ENCODE measurements at regions not wholly inside any gene's neighbourhood (a gene's known extent, or its start where the extent isn't known, plus 50 kb on each side); places are given as distances from the start of the nearest gene placed in this dataset.

DNA sequence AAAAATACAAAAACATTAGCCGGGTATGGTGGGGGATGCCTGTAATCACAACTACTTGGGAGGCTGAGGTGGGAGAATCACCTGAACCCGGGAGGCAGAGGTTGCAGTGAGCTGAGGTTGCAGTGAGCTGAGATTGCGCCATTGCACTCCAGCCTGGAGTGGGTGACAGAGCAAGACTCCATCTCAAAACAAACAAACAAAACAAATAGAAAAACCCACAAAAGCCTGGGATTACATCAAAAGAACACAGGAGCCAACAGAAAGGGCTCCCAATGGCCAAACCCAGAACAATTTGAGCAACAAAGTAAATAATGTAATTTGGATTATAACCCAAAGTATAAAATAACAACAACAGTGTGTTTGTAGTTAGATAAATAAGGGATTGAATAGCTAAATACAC is 159.8 kb downstream of the UXS1 start:
- DNase-seq (ENCODE audit: low spot score in 2 of 2, unreplicated experiment in 2 of 2) = no peak
- Mint-ChIP-seq H3K27me3 (ENCODE audit: low read depth) (no peaks in the 10 kb centered on the region), H3K36me3 (no peaks in the 10 kb centered on the region), H3K4me1 (peaks cover 19% of the 10 kb centered on the region), H3K9me3 (peaks cover 9% of the 10 kb centered on the region), H3K27ac (no peak overlapping the region), H3K4me3 (no peak overlapping the region)
- TF ChIP-seq, protein P1, sequence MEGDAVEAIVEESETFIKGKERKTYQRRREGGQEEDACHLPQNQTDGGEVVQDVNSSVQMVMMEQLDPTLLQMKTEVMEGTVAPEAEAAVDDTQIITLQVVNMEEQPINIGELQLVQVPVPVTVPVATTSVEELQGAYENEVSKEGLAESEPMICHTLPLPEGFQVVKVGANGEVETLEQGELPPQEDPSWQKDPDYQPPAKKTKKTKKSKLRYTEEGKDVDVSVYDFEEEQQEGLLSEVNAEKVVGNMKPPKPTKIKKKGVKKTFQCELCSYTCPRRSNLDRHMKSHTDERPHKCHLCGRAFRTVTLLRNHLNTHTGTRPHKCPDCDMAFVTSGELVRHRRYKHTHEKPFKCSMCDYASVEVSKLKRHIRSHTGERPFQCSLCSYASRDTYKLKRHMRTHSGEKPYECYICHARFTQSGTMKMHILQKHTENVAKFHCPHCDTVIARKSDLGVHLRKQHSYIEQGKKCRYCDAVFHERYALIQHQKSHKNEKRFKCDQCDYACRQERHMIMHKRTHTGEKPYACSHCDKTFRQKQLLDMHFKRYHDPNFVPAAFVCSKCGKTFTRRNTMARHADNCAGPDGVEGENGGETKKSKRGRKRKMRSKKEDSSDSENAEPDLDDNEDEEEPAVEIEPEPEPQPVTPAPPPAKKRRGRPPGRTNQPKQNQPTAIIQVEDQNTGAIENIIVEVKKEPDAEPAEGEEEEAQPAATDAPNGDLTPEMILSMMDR (IDR thresholded peaks at IDR 0.05; ENCODE audit: unreplicated experiment) = no peak

DNA sequence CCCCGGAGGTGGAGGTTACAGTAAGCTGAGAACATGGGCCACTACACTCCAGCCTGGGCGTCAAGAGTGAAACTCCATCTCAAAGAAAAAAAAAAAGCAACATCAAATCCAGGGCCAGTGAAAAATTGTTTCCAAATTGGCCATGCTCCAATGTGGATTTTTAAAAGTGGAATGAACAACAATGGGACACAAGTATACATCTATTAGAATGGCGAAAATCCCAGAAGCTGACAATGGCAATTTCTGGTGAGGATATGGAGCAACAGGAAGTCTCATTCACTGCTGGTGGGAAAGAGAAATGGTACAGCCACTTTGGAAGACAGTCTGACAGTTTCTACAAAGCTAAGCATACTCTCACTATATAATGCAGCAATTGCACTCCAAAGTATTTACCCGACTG is 161.4 kb downstream of the UXS1 start:
- Mint-ChIP-seq H3K36me3 (no peaks in the 10 kb centered on the region), H3K4me1 (peaks cover 13% of the 10 kb centered on the region), H3K27me3 (ENCODE audit: low read depth) (no peaks in the 10 kb centered on the region), H3K9me3 (peaks cover 9% of the 10 kb centered on the region), H3K4me3 (no peak overlapping the region), H3K27ac (no peak overlapping the region)
- DNase-seq (ENCODE audit: low spot score in 2 of 2, unreplicated experiment in 2 of 2) = no peak
- TF ChIP-seq, protein P1 (IDR thresholded peaks at IDR 0.05; ENCODE audit: unreplicated experiment) = no peak

DNA sequence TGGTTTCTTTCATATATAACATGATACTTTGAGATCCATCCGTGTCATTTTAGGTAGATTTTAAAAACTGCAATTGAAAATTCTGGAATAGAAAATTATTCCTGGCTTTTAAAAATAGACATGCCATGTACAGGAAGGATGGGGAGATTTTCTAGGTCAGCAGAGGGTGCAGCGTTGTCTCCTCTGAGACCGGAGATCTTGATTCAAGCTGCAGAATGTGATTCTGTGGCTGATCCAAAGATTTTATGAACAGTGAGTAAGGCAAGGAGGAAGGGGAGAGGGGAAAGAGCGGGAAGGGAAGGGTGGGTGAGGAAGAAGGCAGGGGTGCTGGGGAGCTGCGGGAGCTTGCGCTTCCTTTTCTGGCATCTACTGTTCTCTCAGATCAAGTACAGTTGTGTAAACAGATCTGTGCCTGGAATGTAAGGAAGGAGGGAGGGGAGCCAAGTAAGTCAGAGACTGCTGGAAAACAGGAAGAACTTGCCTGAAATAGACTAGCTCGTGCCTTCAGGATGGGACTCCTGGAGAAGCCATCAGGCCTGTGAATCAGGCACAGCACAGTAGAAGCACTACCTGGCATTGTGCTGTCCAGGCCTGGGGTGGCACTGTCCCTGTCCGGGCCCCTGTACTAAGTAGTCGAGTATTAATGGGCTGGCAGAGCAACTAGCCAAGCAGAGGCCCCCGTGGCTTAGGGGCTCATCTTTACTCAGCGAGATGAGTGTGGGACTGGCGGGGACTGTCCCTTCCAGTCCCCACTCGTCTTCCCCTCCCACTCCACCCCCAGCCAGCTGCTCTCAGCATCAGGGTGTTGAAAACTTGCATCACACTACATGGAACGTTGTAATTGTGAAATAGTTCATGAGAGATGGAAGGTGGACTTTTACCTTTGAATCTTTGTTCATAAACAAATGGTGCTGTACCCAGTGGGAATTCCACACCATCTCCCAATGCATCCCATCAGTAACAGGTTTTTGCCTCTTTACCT is 163.5 kb downstream of the UXS1 start:
- H3K36me3 Mint-ChIP-seq = no peaks in the 10 kb centered on the region
- no peaks in the 10 kb centered on the region for H3K27me3 Mint-ChIP-seq (ENCODE audit: low read depth)

DNA sequence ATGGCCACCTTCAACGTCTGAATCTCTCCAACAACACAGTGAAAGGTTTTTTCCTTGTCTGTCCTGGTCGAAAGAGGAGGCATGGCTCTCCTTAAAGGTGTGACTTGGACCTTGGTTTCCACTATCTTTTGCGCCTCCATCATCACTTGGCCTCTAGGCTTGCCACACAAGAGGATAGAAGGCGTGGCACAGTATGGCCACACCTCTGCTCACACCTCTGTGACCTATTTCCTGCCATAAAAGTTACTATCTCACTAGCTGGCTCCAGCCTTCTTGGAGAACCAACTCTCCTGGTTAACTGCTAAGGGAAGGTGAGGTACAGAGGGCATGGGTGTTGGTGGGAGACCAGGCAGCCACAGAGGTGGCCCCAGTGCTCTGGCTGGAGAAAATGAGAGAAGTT is 165.9 kb downstream of the UXS1 start:
- peaks cover 10% of the 10 kb centered on the region for H3K27me3 Mint-ChIP-seq (ENCODE audit: low read depth)
- H3K4me3 Mint-ChIP-seq = no peak overlapping the region
- H3K4me1 Mint-ChIP-seq = peaks cover 31% of the 10 kb centered on the region
- H3K27ac Mint-ChIP-seq = no peak overlapping the region
- H3K9me3 Mint-ChIP-seq = peaks cover 3% of the 10 kb centered on the region
- TF ChIP-seq, protein P1 (IDR thresholded peaks at IDR 0.05; ENCODE audit: unreplicated experiment) = no peak
- no peaks in the 10 kb centered on the region for H3K36me3 Mint-ChIP-seq
- no peak for DNase-seq (ENCODE audit: low spot score in 2 of 2, unreplicated experiment in 2 of 2)

More for the DNA sequence above, 163.5 kb downstream of the UXS1 start:
- no peak overlapping the region for H3K4me3 Mint-ChIP-seq
- DNase-seq (ENCODE audit: low spot score in 2 of 2, unreplicated experiment in 2 of 2) = no peak
- H3K4me1 Mint-ChIP-seq = peaks cover 27% of the 10 kb centered on the region
- H3K27ac Mint-ChIP-seq = peak overlapping the region; percentile 48
- peaks cover 9% of the 10 kb centered on the region for H3K9me3 Mint-ChIP-seq
- TF ChIP-seq, protein P1 (IDR thresholded peaks at IDR 0.05; ENCODE audit: unreplicated experiment) = no peak

DNA sequence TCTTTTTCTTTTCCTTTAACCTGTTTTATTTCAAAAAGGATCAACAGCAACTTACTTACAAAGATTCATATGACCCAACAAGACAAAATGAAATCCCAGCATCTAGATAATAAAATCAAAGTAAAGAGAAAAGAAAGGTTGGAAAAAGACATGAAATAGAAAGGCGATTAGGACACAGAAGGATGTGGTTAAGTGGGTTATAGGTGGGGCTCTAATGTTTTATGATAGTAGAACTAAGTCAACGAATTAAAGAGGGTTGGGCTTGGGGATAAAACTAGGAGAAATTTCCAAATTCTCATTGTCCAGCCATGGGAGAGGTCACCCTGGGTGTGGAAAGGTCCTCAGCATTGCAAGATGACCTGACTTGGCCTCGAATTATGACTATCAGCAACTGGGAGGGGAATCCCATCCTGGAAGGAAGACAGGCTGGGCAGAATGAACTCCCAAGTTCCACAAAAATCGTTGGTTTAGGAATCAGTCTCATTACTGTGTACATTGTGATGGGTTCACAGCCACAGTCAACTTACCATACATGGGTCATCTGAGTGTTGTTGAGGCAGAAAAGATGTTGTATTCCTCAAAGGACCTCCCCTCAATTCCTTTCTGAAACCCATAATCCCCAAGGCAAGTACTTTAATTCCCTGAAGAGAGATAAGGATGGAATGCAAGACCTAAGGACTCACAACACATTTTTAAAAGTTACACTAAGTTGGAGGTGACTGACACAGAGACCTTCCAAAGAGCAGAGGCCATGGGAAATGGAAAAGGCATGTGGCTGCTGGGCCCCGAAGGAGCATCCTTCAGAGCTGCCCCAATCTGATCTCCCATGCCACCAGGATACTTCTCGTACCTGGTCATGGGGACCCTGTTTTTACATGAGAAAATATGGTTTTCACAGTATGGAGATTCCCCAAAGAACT is 167.6 kb downstream of the UXS1 start:
- TF ChIP-seq, protein P1 (IDR thresholded peaks at IDR 0.05; ENCODE audit: unreplicated experiment) = no peak
- no peak for DNase-seq (ENCODE audit: low spot score in 2 of 2, unreplicated experiment in 2 of 2)
- no peaks in the 10 kb centered on the region for H3K9me3 Mint-ChIP-seq
- H3K36me3 Mint-ChIP-seq = no peaks in the 10 kb centered on the region
- no peak overlapping the region for H3K4me3 Mint-ChIP-seq
- H3K4me1 Mint-ChIP-seq = peaks cover 31% of the 10 kb centered on the region
- H3K27ac Mint-ChIP-seq = no peak overlapping the region
- peaks cover 10% of the 10 kb centered on the region for H3K27me3 Mint-ChIP-seq (ENCODE audit: low read depth)
